Colonic mucosa (tissue), 4 donors: ENCODE measurements at regions not wholly inside any gene's neighbourhood (a gene's known extent, or its start where the extent isn't known, plus 50 kb on each side); places are given as distances from the start of the nearest gene placed in this dataset.

Experiments
- DNase-seq: peaks from one replicate; pipeline ENCODE4 v3.0.0-alpha.2; 2020
- H3K27ac ChIP-seq: fragments of 200-600 bp; one replicate; pipeline ENCODE4 v1.8.0; 2021
- H3K27me3 ChIP-seq: fragments of 200-600 bp; one replicate; pipeline ENCODE4 v1.8.0; 2021
- H3K36me3 ChIP-seq: fragments of 200-600 bp; one replicate; pipeline ENCODE4 v1.8.0; 2021
- H3K4me1 ChIP-seq: fragments of 200-600 bp; one replicate; pipeline ENCODE4 v1.8.0; 2021; ENCODE audit warnings: mild to moderate bottlenecking
- H3K4me3 ChIP-seq: fragments of 200-600 bp; one replicate; pipeline ENCODE4 v1.8.0; 2021
- H3K9ac ChIP-seq, 2 donors: one replicate each; pipeline ENCODE4 v1.7.0; 2013; ENCODE audit warnings: control low read depth in 2 of 2, low read depth in 2 of 2, low read length in 2 of 2
- H3K9me3 ChIP-seq: fragments of 200-600 bp; one replicate; pipeline ENCODE4 v1.8.0; 2021
- intact Hi-C: fragments of 100-400 bp; cut with DNase I; formaldehyde crosslinking; loops from one replicate; pipeline ENCODE4 v1.14.1; 2022
- TF ChIP-seq, protein P1 (sequence below): fragments of 200-600 bp; IDR thresholded peaks from one replicate; pipeline ENCODE4 v1.8.0; 2022; ENCODE audit warnings: antibody characterized with exemption, mild to moderate bottlenecking
- donor health status: healthy.
- donor health status: DM: no; HTN: no; CAD: no.
- donor health status: DM: no; HTN: no; CAD: no.

DNA sequence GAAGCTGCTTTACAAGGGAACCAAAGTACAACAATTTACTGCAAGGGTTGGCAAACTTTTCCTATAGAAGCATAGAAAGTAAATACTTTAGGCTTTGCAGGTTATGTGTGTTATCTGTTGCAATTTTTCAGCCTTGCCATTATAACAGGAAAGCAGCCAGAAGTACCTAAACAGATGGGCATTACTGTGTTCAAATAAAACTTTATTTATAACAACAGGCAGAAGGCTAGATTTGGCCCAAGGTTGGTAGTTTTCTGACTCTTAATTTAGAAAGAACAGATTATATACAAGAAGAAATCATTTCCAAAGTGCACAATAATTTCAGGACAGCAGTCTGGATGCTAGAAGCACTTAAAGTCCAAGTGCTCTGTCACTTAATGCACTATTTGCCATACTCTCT lies 307.1 kb downstream of the ANKRD7 start:
- intact Hi-C loops: no loop called here
- no peak for DNase-seq
- H3K4me3 ChIP-seq: no peak overlapping the region
- no peaks in the 10 kb centered on the region for H3K27me3 ChIP-seq
- H3K27ac ChIP-seq: no peak overlapping the region
- no peaks in the 10 kb centered on the region for H3K36me3 ChIP-seq
- TF ChIP-seq, protein P1, sequence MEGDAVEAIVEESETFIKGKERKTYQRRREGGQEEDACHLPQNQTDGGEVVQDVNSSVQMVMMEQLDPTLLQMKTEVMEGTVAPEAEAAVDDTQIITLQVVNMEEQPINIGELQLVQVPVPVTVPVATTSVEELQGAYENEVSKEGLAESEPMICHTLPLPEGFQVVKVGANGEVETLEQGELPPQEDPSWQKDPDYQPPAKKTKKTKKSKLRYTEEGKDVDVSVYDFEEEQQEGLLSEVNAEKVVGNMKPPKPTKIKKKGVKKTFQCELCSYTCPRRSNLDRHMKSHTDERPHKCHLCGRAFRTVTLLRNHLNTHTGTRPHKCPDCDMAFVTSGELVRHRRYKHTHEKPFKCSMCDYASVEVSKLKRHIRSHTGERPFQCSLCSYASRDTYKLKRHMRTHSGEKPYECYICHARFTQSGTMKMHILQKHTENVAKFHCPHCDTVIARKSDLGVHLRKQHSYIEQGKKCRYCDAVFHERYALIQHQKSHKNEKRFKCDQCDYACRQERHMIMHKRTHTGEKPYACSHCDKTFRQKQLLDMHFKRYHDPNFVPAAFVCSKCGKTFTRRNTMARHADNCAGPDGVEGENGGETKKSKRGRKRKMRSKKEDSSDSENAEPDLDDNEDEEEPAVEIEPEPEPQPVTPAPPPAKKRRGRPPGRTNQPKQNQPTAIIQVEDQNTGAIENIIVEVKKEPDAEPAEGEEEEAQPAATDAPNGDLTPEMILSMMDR: no peak
- H3K9me3 ChIP-seq: no peaks in the 10 kb centered on the region
- H3K4me1 ChIP-seq: no peaks in the 10 kb centered on the region
- H3K9ac ChIP-seq: no peak overlapping the region

DNA sequence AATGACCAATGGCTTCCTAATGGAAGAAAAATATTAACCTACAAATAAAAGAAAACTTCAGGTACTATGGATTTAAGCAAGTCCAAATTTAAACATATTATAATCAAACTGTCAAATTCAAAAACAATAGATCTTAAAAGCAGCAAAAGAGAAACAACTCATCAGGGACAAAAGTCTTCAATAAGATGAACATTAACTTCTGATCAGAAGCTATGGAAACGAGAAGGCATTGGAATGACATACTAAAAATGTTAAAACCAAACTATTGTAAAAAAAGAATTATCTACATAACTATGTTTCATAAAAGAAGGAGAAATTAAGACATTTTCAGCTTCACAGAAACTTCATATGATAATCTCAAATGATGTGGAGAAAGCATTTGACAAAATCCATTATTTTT lies 334.7 kb downstream of the ANKRD7 start:
- DNase-seq: no peak
- Histone ChIP-seq H3K36me3 (no peaks in the 10 kb centered on the region), H3K27ac (no peak overlapping the region), H3K4me3 (no peak overlapping the region), H3K9me3 (no peaks in the 10 kb centered on the region), H3K9ac (no peak overlapping the region), H3K27me3 (no peaks in the 10 kb centered on the region), H3K4me1 (no peaks in the 10 kb centered on the region)
- intact Hi-C loops: no loop called here
- TF ChIP-seq, protein P1: no peak

DNA sequence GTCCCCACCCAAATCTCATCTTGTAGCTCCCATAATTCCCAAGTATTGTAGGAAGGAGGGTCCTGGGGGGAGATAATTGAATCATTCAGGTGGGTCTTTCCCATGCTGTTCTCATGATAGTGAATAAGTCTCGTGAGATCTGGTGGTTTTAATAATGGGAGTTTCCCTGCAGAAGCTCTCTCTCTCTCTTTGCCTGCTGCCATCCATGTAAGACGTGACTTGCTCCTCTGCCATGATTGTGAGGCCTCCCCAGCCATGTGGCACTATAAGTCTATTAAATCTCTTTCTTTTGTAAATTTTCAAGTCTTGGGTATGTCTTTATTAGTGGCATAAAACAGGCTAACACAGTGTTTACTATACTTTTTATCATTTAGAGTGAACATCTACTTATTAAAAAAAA lies 338.8 kb downstream of the ANKRD7 start:
- no peak overlapping the region for H3K27ac ChIP-seq
- H3K4me3 ChIP-seq: no peak overlapping the region
- no peaks in the 10 kb centered on the region for H3K27me3 ChIP-seq
- TF ChIP-seq, protein P1: no peak
- no peaks in the 10 kb centered on the region for H3K4me1 ChIP-seq
- no peaks in the 10 kb centered on the region for H3K36me3 ChIP-seq
- H3K9ac ChIP-seq: no peak overlapping the region
- no peaks in the 10 kb centered on the region for H3K9me3 ChIP-seq
- intact Hi-C loops: no loop called here
- DNase-seq: no peak

DNA sequence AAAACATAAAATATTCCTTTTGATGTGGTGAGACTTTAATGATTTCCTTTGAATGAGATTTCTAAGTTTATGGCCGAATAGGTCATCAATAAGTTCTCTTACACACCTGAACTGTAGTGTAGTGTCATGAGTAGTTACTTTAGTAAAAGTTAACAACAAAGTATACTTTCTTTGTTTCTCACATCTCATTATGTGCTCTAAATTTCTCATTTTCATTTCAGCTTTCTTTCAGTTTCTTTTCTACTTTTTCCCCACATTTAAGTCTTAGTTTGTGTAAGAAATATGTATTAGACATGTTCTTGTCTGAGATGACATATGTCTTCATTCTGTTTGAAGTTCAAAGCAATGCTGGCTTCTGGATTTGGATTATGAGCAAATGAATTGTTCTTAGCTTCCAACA lies 348.1 kb downstream of the ANKRD7 start:
- TF ChIP-seq, protein P1: no peak
- intact Hi-C loops: no loop called here

DNA sequence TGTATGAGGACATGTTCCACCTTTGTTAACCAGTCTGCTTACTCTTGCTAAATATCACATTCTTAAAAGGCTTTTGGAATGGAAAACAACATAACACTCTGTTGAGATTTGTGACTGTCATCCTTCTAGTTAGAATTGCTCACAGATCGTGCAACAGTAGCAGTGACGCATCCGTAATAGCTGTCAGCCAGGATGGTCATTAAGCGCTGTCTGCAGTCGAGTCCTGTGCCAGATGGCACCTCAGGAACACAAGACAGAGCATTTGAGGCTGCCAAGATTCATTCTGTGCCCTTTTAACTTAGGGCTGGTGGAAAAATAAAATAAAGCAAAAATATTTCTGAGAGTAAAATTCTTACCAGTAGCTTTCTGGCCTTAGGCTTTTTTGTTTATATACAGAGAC lies 348.6 kb downstream of the ANKRD7 start:
- TF ChIP-seq, protein P1: no peak
- Histone ChIP-seq H3K9ac (no peak overlapping the region), H3K4me1 (no peaks in the 10 kb centered on the region), H3K36me3 (no peaks in the 10 kb centered on the region), H3K4me3 (no peak overlapping the region), H3K27ac (no peak overlapping the region), H3K27me3 (no peaks in the 10 kb centered on the region), H3K9me3 (no peaks in the 10 kb centered on the region)
- intact Hi-C loops: no loop called here
- no peak for DNase-seq

More for the DNA sequence above, 348.1 kb downstream of the ANKRD7 start:
- Histone ChIP-seq H3K27ac (no peak overlapping the region), H3K4me3 (no peak overlapping the region), H3K4me1 (no peaks in the 10 kb centered on the region), H3K9ac (no peak overlapping the region), H3K9me3 (no peaks in the 10 kb centered on the region), H3K27me3 (no peaks in the 10 kb centered on the region), H3K36me3 (no peaks in the 10 kb centered on the region)
- no peak for DNase-seq
